ENCODE measurements at regions not wholly inside any gene's neighbourhood (a gene's known extent, or its start where the extent isn't known, plus 50 kb on each side); places are given as distances from the start of the nearest gene placed in this dataset.

DNA sequence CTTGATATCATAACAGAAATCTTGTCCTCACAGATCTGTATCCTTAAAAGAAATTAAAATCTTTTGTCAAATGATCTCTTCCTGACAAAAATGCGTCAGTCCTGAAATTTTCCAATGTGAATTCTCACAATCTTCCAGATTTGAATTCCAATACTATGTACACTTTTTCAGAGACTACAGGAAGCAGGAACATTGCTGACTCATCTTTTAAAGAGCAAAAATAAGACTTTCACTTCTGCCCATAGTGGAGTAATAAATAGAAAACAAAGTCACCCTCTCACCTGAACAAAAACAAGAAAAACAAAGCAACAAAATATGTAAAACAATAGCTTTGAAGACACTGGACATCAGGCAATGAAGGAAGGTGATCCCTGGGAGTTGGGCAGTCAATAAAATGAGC is 167.0 kb upstream of the IPO5 start:
- H3K36me3 ChIP-seq = no peaks in the 10 kb centered on the region
- intact Hi-C loops (cut with DNase I) = no loop called here
- TF ChIP-seq, protein P1, sequence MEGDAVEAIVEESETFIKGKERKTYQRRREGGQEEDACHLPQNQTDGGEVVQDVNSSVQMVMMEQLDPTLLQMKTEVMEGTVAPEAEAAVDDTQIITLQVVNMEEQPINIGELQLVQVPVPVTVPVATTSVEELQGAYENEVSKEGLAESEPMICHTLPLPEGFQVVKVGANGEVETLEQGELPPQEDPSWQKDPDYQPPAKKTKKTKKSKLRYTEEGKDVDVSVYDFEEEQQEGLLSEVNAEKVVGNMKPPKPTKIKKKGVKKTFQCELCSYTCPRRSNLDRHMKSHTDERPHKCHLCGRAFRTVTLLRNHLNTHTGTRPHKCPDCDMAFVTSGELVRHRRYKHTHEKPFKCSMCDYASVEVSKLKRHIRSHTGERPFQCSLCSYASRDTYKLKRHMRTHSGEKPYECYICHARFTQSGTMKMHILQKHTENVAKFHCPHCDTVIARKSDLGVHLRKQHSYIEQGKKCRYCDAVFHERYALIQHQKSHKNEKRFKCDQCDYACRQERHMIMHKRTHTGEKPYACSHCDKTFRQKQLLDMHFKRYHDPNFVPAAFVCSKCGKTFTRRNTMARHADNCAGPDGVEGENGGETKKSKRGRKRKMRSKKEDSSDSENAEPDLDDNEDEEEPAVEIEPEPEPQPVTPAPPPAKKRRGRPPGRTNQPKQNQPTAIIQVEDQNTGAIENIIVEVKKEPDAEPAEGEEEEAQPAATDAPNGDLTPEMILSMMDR (IDR thresholded peaks at IDR 0.05) = no peak
- TF ChIP-seq POLR2A (IDR thresholded peaks at IDR 0.05) = no peak
- no peak for TF ChIP-seq EP300 (IDR thresholded peaks at IDR 0.05)
- WGBS, 3 donors = 57 to 75% (median 67%) methylated on average over 1 of the region's 1 CpG
- H3K4me3 ChIP-seq = no peak overlapping the region
- no peaks in the 10 kb centered on the region for H3K4me1 ChIP-seq (ENCODE audit: insufficient read depth)
- DNase-seq = no peak
- H3K9me3 ChIP-seq = peaks cover 0 to 3% of the 10 kb centered on the region in 2 donors
- no peaks in the 10 kb centered on the region for H3K27me3 ChIP-seq
- no peak overlapping the region for H3K27ac ChIP-seq

DNA sequence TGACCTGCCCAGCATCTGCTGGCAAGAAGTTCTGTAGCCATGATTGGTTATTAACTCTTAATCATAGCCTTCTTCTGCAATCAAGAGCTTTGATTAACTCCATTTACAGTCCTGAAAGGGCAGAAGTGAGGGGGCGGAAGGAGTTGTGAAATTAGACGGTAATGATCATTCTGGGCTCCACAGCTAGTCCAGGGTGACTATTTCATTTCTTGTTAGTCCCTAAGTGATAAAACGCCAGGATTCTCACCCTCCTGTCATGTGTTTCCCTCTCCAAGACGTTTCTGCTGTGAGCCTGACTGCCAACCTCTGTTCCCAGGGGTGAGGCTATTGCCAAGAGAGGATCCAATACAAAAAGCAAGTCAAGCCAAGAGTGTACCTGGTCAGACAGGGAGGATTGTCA is 155.9 kb upstream of the IPO5 start:
- intact Hi-C loops (cut with DNase I) = no loop called here
- Histone ChIP-seq H3K9me3 (peaks cover 0 to 10% of the 10 kb centered on the region in 2 donors), H3K27ac (no peak overlapping the region), H3K36me3 (no peaks in the 10 kb centered on the region), H3K4me3 (no peak overlapping the region), H3K27me3 (no peaks in the 10 kb centered on the region), H3K4me1 (ENCODE audit: insufficient read depth) (no peaks in the 10 kb centered on the region)
- 56 to 59% (median 58%) methylated on average over 4 of the region's 4 CpGs for WGBS, 3 donors
- no peak for DNase-seq
- TF ChIP-seq POLR2A (IDR thresholded peaks at IDR 0.05) (no peak), EP300 (IDR thresholded peaks at IDR 0.05) (no peak)
- TF ChIP-seq, protein P1 (IDR thresholded peaks at IDR 0.05) = no peak

DNA sequence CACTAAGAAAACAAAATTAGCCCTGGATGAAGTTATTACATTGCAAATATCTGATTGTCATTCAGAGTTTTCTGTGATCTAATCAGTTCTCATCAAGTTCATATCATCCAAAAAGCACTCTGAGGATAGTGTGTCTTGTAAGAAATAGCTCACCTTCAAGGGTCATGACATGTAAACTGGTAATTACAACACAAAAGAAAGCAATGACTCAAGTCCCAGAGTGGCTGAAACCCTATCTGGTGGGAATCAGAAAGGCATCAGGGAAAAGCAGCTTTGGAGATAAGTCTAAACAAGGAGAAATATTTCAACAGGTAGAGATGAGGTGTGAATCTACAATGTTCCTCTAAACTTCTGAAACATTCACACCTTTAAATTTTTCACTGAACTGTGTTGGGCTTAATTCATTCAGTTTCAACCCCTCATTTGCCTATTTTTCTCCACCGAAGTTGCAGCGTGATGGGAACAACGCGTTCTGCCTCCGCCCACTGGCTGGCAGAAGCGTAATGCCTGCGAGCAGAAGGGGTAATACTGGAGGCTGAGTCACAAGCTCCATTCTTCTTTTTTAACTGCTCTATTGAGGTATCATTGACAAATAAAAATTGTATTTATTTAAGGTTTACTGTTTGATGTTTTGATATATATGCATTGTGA is 155.2 kb upstream of the IPO5 start:
- Histone ChIP-seq H3K9me3 (peaks cover 0 to 7% of the 10 kb centered on the region in 2 donors), H3K27ac (no peak overlapping the region), H3K36me3 (no peaks in the 10 kb centered on the region), H3K27me3 (no peaks in the 10 kb centered on the region), H3K4me3 (no peak overlapping the region), H3K4me1 (ENCODE audit: insufficient read depth) (no peaks in the 10 kb centered on the region)
- TF ChIP-seq EP300 (IDR thresholded peaks at IDR 0.05) (no peak), POLR2A (IDR thresholded peaks at IDR 0.05) (no peak)
- TF ChIP-seq, protein P1 (IDR thresholded peaks at IDR 0.05) = no peak
- intact Hi-C loops (cut with DNase I) = no loop called here
- no peak for DNase-seq
- WGBS, 3 donors = 70 to 90% (median 82%) methylated on average over 7 of the region's 7 CpGs

DNA sequence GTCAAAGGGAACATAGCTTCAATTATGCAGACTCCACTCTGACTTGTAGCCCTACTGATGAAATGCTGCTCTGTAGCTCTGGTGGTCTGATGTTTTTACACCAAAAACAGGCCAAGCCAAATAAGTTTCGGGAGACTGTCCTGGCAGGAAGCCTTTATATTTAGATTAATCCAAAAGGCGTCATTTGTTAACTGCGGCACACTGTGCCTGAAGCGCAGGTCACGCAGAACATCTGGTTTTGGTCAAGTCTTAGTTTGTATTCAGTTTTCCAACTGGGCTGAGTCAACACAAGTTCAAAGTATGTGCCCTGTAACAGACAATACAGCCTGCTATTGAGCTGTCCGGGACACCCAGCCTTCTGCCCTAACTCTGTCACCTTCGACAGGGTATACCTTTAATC is 154.6 kb upstream of the IPO5 start:
- TF ChIP-seq EP300 (IDR thresholded peaks at IDR 0.05) (no peak), POLR2A (IDR thresholded peaks at IDR 0.05) (no peak)
- TF ChIP-seq, protein P1 (IDR thresholded peaks at IDR 0.05) = no peak
- Histone ChIP-seq H3K27me3 (no peaks in the 10 kb centered on the region), H3K4me1 (ENCODE audit: insufficient read depth) (no peaks in the 10 kb centered on the region), H3K4me3 (no peak overlapping the region), H3K27ac (no peak overlapping the region), H3K36me3 (no peaks in the 10 kb centered on the region), H3K9me3 (peaks cover 0 to 4% of the 10 kb centered on the region in 2 donors)
- 73 to 84% (median 79%) methylated on average over 7 of the region's 7 CpGs for WGBS, 3 donors
- DNase-seq = no peak
- intact Hi-C loops (cut with DNase I) = no loop called here
